HAP-1 (cell line): ENCODE measurements at regions not wholly inside any gene's neighbourhood (a gene's known extent, or its start where the extent isn't known, plus 50 kb on each side); places are given as distances from the start of the nearest gene placed in this dataset.

ENCODE experiments used
- DNase-seq, 2 experiments: peaks; one replicate each; pipeline ENCODE4 v3.0.0-alpha.2; 2016 to 2020; ENCODE audit warnings: low spot score in 2 of 2
- H3K27me3 ChIP-seq: fragments of 250-450 bp; sonication (Bioruptor Pico); 2 replicates; pipeline ENCODE4 v1.5.1; 2020; ENCODE audit warnings: low read depth, mild to moderate bottlenecking, moderate library complexity
- H3K36me3 ChIP-seq: fragments of 250-450 bp; sonication (Bioruptor Pico); replicated peaks from 2 replicates; pipeline ENCODE4 v1.5.1; 2020; ENCODE audit warnings: mild to moderate bottlenecking
- H3K4me1 ChIP-seq: fragments of 250-450 bp; sonication (Bioruptor Pico); 2 replicates; pipeline ENCODE4 v1.5.1; 2020; ENCODE audit warnings: mild to moderate bottlenecking
- H3K4me3 ChIP-seq: fragments of 250-450 bp; sonication (Bioruptor Pico); 2 replicates; pipeline ENCODE4 v1.5.1; 2020; ENCODE audit warnings: mild to moderate bottlenecking, moderate library complexity
- H3K9me3 ChIP-seq: fragments of 250-450 bp; sonication (Bioruptor Pico); 2 replicates; pipeline ENCODE4 v1.5.1; 2020; ENCODE audit warnings: mild to moderate bottlenecking, moderate library complexity
- in situ Hi-C: fragments of 300-500 bp; cut with MboI; formaldehyde crosslinking; loops from 3 replicates; pipeline ENCODE4 v1.14.3; 2020; ENCODE audit warnings: low sequenced_read_pairs, inconsistent platforms, mixed read lengths

GRCh38 chr1:244347942-244348341 is 103.8 kb downstream of the ADSS2 start:
- no peak for DNase-seq
- Histone ChIP-seq H3K4me3 (no peak overlapping the region), H3K4me1 (no peaks in the 10 kb centered on the region), H3K9me3 (no peaks in the 10 kb centered on the region), H3K36me3 (no peaks in the 10 kb centered on the region), H3K27me3 (no peaks in the 10 kb centered on the region)
- in situ Hi-C loops = no loop called here

DNA sequence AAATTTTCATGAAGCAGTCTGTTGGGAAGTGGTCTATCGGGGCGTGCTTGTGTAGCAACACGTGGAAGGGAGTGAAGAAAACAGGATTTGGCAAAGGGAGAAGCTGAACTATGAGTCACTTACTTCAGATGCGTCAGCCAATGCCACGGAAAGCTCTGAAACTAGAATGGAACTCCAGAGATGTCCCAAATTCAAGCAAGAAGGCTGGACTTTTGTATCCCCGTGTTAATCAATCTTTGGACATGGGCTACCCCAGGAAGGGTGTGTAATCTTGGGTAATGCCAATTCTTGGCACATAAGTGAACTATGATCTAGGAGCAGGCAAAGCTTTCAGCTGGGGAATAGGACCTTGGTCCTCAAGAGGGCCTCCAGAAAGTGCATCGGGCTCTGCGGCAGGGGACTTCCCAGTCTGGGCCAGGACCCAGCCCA is 102.6 kb downstream of the ADSS2 start:
- in situ Hi-C loops = no loop called here
- Histone ChIP-seq H3K4me1 (no peaks in the 10 kb centered on the region), H3K27me3 (no peaks in the 10 kb centered on the region), H3K4me3 (no peak overlapping the region), H3K9me3 (no peaks in the 10 kb centered on the region), H3K36me3 (no peaks in the 10 kb centered on the region)
- no peak for DNase-seq

DNA sequence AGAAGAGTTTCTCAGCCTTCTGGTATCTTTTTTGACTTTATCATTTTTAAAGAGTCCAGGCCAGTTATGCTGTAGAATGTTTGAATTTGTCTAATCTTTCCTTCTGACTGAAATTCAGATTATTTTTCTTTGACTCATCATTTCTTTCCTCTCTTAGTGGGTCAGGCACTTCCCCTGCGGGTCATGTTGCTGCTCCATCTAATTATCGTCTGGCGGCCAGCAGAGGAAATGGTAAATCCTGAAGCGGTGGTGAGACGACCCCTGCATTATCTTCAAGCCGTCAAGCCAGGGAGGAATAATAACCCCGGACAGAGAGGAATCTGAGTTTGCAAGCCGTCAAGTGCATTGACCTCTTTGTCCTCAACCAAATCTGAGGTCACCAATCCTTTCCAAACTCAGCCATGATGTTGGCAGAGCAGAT is 102.1 kb downstream of the ADSS2 start:
- Histone ChIP-seq H3K4me1 (no peaks in the 10 kb centered on the region), H3K36me3 (no peaks in the 10 kb centered on the region), H3K9me3 (no peaks in the 10 kb centered on the region), H3K27me3 (no peaks in the 10 kb centered on the region), H3K4me3 (no peak overlapping the region)
- DNase-seq = no peak
- in situ Hi-C loops = no loop called here

- Histone ChIP-seq H3K4me1 (no peaks in the 10 kb centered on the region), H3K4me3 (no peak overlapping the region), H3K9me3 (no peaks in the 10 kb centered on the region), H3K36me3 (no peaks in the 10 kb centered on the region), H3K27me3 (no peaks in the 10 kb centered on the region)
- no peak for DNase-seq
- in situ Hi-C loops = no loop called here
Measured at GRCh38 chr1:244350027-244350426, 101.7 kb downstream of the ADSS2 start.

DNA sequence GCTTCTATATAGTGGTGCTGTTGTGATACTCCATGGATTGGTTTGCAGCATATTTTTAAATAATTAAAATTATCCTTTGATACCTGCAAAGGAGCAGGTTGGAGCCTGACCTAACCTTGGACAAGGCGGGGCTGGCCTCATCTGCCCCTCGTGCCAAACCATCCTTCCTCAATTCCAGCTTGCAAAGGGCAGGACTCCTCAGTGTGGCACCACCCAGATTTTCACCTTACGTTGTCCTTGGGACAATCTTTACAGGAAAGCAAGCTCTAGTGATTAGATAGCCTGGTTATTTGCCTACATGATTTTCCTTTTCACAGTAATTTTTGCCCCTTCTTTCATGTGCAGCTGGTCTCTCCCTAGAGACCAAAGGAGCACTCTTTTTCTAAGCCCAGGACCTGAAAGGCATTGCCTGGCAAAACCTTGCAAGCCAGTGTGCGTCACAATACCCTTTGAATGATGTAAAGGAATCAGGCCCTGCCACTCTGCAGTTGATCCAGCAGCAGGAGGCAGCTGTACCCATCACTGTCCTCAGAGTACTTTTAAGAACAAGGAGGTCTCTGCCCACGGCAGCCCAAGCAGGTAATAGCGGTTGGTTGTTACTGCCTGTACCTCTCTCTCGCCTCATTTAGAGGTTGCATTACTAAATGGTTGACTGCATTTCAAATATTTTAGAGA is 99.4 kb downstream of the ADSS2 start:
- Histone ChIP-seq H3K27me3 (no peaks in the 10 kb centered on the region), H3K4me3 (no peak overlapping the region), H3K9me3 (no peaks in the 10 kb centered on the region), H3K4me1 (no peaks in the 10 kb centered on the region), H3K36me3 (no peaks in the 10 kb centered on the region)
- in situ Hi-C loops = no loop called here
- no peak for DNase-seq

- H3K4me3 ChIP-seq = no peak overlapping the region
- DNase-seq = no peak
- in situ Hi-C loops = no loop called here
Measured at GRCh38 chr1:244353551-244354091, 98.1 kb downstream of the ADSS2 start.

GRCh38 chr1:244354810-244355278 is 96.9 kb downstream of the ADSS2 start:
- H3K36me3 ChIP-seq = no peaks in the 10 kb centered on the region
- H3K27me3 ChIP-seq = no peaks in the 10 kb centered on the region
- H3K4me1 ChIP-seq = no peaks in the 10 kb centered on the region
- H3K9me3 ChIP-seq = no peaks in the 10 kb centered on the region
- no peak for DNase-seq
- in situ Hi-C loops = no loop called here
- no peak overlapping the region for H3K4me3 ChIP-seq

More at GRCh38 chr1:244353551-244354091, 98.1 kb downstream of the ADSS2 start:
- Histone ChIP-seq H3K4me1 (no peaks in the 10 kb centered on the region), H3K36me3 (no peaks in the 10 kb centered on the region), H3K27me3 (no peaks in the 10 kb centered on the region), H3K9me3 (no peaks in the 10 kb centered on the region)

DNA sequence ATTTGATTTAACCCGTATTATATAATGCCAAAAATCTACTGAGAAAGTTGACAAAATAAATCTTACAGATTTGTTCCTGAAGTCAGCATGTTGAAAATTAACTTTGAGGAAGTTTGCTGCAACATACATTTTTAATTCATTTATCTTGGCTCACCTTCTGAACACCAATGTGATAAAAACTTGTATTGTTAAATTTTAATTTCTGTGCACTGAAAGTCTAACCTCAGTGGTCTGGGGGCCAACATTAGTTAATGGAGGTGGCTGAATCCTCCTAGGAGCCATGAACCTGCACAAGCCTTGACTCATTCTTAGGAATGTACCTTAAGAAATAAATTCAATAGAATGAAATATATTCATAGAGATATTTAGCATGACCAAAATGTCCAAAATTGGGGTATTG is 95.3 kb downstream of the ADSS2 start:
- Histone ChIP-seq H3K36me3 (no peaks in the 10 kb centered on the region), H3K4me3 (no peak overlapping the region), H3K27me3 (no peaks in the 10 kb centered on the region), H3K9me3 (no peaks in the 10 kb centered on the region), H3K4me1 (peaks cover 5% of the 10 kb centered on the region)
- in situ Hi-C loops = no loop called here
- DNase-seq = no peak
